Motor neuron (in vitro differentiated cells): ENCODE measurements at regions not wholly inside any gene's neighbourhood (a gene's known extent, or its start where the extent isn't known, plus 50 kb on each side); places are given as distances from the start of the nearest gene placed in this dataset.

ENCODE experiments used
- ATAC-seq, 8 experiments: fragments of 200-7000 bp; cut with Tn5 transposase; replicated peaks in 6 of 8; 2 replicates each; pipeline ENCODE4 v1.8.0; 2021; ENCODE audit warnings: mild to moderate bottlenecking in 8 of 8, moderate library complexity in 8 of 8
- H3K27ac ChIP-seq, 2 donors: fragments of 250-450 bp; sonication (Bioruptor Pico); 2 replicates each; pipeline ENCODE4 v1.9.0; 2021; ENCODE audit warnings: antibody characterized with exemption in 2 of 2, mild to moderate bottlenecking in 2 of 2, moderate library complexity in 1 of 2
- H3K4me1 ChIP-seq, 2 donors: fragments of 250-450 bp; sonication (Bioruptor Pico); replicated peaks in 1 of 2; 2 replicates each; pipeline ENCODE4 v1.6.1; 2021; ENCODE audit warnings: antibody characterized with exemption in 2 of 2, mild to moderate bottlenecking in 2 of 2, moderate library complexity in 1 of 2
- H3K4me3 ChIP-seq, 5 donors: fragments of 250-450 bp; sonication (Bioruptor Pico); 2 replicates each; pipeline ENCODE4 v1.9.0; 2021; ENCODE audit warnings: antibody characterized with exemption in 5 of 5, mild to moderate bottlenecking in 5 of 5, moderate library complexity in 4 of 5
- WGBS, 10 experiments: fragments of 450-650 bp; shearing (Covaris generic); methylation state at CpG; one replicate each; pipeline ENCODE4 v1.0.0; 2022; 5-methylcytosine and 5-hydroxymethylcytosine counted together
- in situ Hi-C, 9 experiments: fragments of 400-800 bp; cut with MboI; loops; one replicate each; pipeline ENCODE4 v1.15.0; 2021; ENCODE audit warnings: low sequenced_read_pairs in 9 of 9, low pct_unique_long_range_greater_than_20kb in 2 of 9; ENCODE audit not compliant: unreplicated experiment in 9 of 9

DNA sequence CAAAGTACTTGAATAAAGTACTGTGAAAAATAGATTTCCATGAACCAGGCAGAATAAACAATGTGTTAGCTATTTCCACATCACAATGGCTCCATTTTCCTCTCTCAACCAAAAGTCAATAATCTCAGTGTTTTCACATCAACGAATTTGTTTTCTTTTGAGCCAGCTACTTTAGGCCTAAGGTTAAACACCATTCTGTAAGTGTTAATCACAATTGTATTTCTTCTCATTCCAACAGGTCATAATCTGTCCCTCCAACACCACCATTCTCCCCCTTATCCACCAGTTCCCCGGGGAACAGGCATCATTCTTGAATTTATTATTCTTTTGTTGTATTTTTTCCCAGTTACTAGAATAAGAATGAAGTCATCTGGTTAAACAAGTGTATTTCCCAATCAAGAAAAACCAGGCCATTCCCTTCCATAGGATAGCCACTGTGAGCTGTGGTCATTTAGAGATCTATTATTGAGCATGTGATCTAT is 66.2 kb upstream of the PALMD start:
- ATAC-seq, result peak in 3 of 8 experiments; percentile 45 to 94 (median 48)
- Histone ChIP-seq H3K4me1 (no peaks in the 10 kb centered on the region), H3K27ac (no peak overlapping the region), H3K4me3 (no peak overlapping the region)
- in situ Hi-C loops, result no loop called here
- 40 to 87% (median 72%) methylated on average over 1 to 2 of the region's 2 CpGs; no CpG with 5 or more reads in 2 of the 10 experiments for WGBS, 10 experiments

GRCh38 chr1:99580451-99580850 is 65.5 kb upstream of the PALMD start:
- Histone ChIP-seq H3K27ac (no peak overlapping the region), H3K4me3 (no peak overlapping the region), H3K4me1 (no peaks in the 10 kb centered on the region)
- 16 to 99% (median 87%) methylated on average over 4 to 6 of the region's 6 CpGs; no CpG with 5 or more reads in 5 of the 10 experiments for WGBS, 10 experiments
- ATAC-seq, result peak in 2 of 8 experiments; percentile 68 to 84
- in situ Hi-C loops, result no loop called here

DNA sequence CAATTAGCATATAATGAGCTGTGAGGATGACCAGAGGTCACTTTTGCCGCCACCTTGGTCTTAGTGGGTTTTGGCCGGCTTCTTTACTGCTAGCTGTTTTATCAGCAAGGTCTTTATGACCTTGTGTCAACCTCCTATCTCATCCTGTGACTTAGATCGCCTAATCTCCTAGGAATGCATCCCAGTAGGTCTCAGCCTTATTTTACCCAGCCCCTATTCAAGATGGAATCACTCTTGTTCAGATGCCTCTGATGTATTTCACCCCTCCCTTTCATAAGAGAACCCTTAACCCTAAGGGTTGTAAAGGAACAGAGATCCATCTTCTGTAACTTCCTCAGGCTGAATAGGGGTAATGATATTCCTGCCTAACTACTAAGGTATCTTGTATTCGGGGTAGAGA is 58.9 kb upstream of the PALMD start:
- H3K4me3 ChIP-seq, result no peak overlapping the region
- no peak for ATAC-seq
- 65 to 83% (median 81%) methylated on average over 1 to 4 of the region's 4 CpGs; no CpG with 5 or more reads in 2 of the 10 experiments for WGBS, 10 experiments

DNA sequence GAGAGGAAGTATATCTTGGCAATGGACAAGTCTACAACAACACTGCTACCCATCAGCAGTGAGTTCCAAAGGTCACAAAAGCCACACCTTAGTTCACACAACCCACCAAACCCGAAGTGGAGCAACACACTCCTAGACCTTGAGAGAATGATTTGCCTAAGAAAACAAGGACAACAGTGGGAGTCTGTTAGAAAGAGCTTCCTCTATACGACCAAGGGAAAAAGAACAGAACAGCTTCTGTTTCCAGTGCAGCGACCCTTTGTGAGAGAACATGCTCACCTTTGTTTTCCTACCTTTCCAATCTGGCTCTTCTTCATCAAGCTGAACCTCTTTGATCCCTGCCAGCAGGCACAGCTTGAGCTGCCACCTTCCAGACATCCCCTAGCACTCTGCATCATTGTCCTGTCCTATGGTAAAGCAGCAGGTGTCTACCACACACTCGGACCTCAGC is 56.7 kb upstream of the PALMD start:
- Histone ChIP-seq H3K27ac (no peak overlapping the region), H3K4me3 (no peak overlapping the region), H3K4me1 (peaks cover 0 to 6% of the 10 kb centered on the region in 2 donors)
- 55 to 100% (median 81%) methylated on average over 1 to 4 of the region's 4 CpGs; no CpG with 5 or more reads in 1 of the 10 experiments for WGBS, 10 experiments
- ATAC-seq, result no peak
- in situ Hi-C loops, result no loop called here

More for the DNA sequence above, 58.9 kb upstream of the PALMD start:
- in situ Hi-C loops, result no loop called here
- H3K27ac ChIP-seq, result no peak overlapping the region
- H3K4me1 ChIP-seq, result peaks cover 0 to 6% of the 10 kb centered on the region in 2 donors

DNA sequence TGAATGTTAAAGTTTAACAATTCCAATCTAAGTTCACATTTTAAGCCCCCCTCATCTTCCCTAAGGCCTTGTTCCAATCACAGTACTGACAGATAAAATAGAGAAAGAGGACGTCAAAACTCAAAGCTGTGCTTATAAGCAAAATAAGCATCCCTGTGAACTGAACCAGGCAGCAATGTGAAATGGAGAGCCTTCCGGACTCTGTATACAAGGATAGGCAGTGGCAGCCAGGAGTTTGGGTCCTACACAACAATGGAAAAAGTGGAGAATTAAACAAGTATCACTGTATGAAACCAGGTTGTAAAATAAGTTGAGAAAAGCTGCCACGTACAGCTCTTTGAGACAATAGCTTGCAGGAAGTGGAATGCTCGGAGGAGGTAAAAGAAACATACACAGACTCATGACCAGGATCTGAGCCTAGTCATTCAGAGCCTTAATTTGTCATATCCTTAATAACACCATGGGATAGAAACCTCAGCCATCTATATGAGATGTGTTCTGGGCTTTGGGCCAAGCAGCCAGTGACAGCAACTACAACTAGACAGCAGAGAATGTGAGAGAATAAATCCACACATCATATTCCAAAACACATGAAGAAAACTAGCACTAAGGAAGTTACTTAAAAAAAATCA is 55.2 kb upstream of the PALMD start:
- ATAC-seq, result peak in 3 of 8 experiments; percentile 58 to 91 (median 69)
- H3K4me3 ChIP-seq, result no peak overlapping the region
- in situ Hi-C loops, result no loop called here
- 0 to 100% (median 79%) methylated on average over 1 to 4 of the region's 4 CpGs for WGBS, 10 experiments
- no peak overlapping the region for H3K27ac ChIP-seq
- H3K4me1 ChIP-seq, result peaks cover 0 to 6% of the 10 kb centered on the region in 2 donors

- ATAC-seq, result no peak
- 25 to 100% (median 94%) methylated on average over 1 of the region's 1 CpG; no CpG with 5 or more reads in 1 of the 10 experiments for WGBS, 10 experiments
- Histone ChIP-seq H3K4me3 (no peak overlapping the region), H3K27ac (no peak overlapping the region), H3K4me1 (peaks cover 0 to 6% of the 10 kb centered on the region in 2 donors)
- in situ Hi-C loops, result no loop called here
Measured at GRCh38 chr1:99591886-99592285, 54.0 kb upstream of the PALMD start.

DNA sequence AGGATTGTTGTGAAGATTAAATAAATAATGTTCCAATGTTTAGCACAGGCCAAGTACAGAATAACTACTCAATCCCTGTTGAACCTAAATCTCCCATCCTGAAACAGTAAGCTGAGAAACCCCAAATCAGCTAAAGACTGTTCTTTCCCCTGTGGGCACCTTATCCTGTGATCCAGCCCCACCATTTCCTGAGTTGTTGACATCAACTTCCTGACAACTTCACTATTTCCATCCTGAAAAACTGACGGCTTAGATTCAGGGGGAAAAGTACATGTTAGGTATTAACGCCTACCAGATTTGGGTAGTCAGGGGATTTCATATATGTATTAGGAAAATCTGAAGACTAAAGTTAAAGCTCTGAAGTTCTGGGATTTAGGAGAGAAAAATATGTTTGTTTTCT is 51.7 kb upstream of the PALMD start:
- H3K4me1 ChIP-seq, result peaks cover 0 to 6% of the 10 kb centered on the region in 2 donors
- no peak for ATAC-seq
- no peak overlapping the region for H3K4me3 ChIP-seq
- in situ Hi-C loops, result no loop called here
- WGBS, 10 experiments, result 0 to 100% (median 88%) methylated on average over 1 to 2 of the region's 2 CpGs; no CpG with 5 or more reads in 2 of the 10 experiments
- H3K27ac ChIP-seq, result no peak overlapping the region

DNA sequence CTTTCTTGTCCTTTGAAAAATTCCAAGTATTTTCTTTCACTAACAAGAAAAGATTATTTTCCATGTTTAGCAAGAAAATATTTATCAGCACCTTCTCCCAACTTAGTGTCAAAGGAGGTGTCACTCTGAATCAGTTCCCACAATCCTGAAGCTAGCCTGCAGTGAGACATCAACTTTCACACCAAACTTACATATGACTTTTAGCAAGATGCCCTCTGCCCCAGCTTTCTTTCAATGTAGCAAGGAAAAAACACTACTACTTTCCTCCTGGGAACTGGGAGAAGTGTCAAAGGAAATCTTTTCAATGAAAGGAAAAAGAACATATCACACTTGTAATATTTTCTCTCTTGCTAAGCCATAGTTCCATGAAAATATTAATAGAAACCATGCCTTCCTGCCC is 50.9 kb upstream of the PALMD start:
- Histone ChIP-seq H3K4me3 (no peak overlapping the region), H3K4me1 (peaks cover 4 to 10% of the 10 kb centered on the region in 2 donors), H3K27ac (no peak overlapping the region)
- in situ Hi-C loops, result no loop called here
- no peak for ATAC-seq

GRCh38 chr1:99595441-99595840 is 50.5 kb upstream of the PALMD start:
- H3K4me3 ChIP-seq, result no peak overlapping the region
- whole genome bisulfite sequencing, 10 experiments, result 18 to 100% (median 47%) methylated on average over 1 to 2 of the region's 2 CpGs; no CpG with 5 or more reads in 1 of the 10 experiments
- ATAC-seq, result no peak
- no peak overlapping the region for H3K27ac ChIP-seq
- in situ Hi-C loops, result no loop called here
- H3K4me1 ChIP-seq, result peaks cover 8 to 11% of the 10 kb centered on the region in 2 donors
